ENCODE measurements at regions not wholly inside any gene's neighbourhood (a gene's known extent, or its start where the extent isn't known, plus 50 kb on each side); places are given as distances from the start of the nearest gene placed in this dataset.

DNA sequence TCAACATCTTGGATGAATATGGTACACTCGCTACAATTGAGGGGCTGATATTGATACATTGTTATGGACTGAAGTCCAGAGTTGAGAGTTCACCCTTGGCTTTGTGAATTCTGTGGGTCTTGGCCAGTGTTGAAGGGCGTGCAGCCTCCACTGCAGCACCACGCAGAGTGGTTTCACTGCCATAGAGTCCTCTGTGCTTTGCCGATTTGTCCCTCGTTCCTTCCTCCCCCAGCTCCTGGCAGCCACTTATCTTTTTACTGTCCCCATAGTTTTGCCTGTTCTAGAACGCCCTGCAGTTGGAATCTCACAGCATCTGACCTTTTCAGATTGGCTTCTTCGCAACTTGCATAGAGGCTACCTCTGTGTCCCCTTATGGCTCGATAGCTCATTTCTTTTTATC lies 57.3 kb upstream of the IRS2 start:
- TF ChIP-seq, protein P1, sequence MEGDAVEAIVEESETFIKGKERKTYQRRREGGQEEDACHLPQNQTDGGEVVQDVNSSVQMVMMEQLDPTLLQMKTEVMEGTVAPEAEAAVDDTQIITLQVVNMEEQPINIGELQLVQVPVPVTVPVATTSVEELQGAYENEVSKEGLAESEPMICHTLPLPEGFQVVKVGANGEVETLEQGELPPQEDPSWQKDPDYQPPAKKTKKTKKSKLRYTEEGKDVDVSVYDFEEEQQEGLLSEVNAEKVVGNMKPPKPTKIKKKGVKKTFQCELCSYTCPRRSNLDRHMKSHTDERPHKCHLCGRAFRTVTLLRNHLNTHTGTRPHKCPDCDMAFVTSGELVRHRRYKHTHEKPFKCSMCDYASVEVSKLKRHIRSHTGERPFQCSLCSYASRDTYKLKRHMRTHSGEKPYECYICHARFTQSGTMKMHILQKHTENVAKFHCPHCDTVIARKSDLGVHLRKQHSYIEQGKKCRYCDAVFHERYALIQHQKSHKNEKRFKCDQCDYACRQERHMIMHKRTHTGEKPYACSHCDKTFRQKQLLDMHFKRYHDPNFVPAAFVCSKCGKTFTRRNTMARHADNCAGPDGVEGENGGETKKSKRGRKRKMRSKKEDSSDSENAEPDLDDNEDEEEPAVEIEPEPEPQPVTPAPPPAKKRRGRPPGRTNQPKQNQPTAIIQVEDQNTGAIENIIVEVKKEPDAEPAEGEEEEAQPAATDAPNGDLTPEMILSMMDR (IDR thresholded peaks at IDR 0.05; ENCODE audit: extremely low read depth, missing control alignments), result no peak
- no peak for DNase-seq (ENCODE audit: low spot score)

DNA sequence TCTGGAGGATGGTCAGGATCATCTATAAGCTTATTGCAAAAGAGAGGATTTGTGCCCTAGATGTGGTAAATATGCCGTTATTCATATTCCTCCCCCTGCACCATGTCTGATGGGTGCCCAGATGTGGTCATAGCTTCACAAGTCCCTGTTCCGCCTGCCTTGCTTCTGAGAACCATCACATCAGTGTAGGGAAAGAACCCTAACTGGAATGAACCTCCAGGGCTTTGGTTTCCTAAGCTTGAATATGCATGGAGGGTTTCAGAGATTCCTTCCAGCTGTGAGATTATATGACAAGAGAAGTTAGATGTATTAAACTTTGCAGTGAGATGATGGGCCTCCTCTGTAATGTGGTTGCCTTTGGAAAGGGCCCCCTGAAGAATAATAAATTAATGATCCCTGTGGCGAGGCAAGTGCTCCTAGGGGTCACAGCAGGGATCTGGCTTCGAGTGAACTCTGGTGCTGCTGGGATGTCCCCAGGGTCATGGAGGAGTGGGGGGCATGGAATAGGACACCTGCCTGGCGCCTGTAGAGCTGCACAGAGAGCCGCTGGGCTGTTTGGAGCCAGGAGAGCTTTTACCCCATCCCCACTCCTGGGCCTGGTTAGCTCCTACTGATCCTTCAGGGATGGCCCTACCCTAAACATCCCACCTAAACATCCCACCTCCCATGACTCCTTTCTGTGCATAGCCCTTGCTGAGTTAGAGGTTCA lies 56.0 kb upstream of the IRS2 start:
- no peak for DNase-seq (ENCODE audit: low spot score)
- TF ChIP-seq, protein P1 (IDR thresholded peaks at IDR 0.05; ENCODE audit: extremely low read depth, missing control alignments), result no peak

DNA sequence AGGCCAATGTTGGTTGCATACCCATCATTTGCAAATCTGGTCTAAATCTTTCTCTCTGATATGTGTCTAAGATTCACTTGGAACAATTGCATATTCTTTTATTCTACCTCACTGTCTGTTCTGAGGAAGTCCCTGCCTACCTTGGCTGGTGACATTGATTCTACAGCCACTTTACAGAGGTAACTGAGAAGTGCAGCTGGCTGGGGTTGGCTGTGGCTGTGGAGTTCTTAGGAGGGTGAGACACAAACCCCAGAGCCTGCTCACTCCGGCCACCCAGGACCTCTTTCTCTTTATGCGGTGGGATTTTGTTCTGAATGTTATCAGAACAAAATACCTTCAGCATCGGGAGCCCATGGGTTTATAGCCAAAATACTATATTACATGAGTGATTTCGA lies 54.5 kb upstream of the IRS2 start:
- TF ChIP-seq, protein P1 (IDR thresholded peaks at IDR 0.05; ENCODE audit: extremely low read depth, missing control alignments), result no peak
- DNase-seq (ENCODE audit: low spot score), result no peak

DNA sequence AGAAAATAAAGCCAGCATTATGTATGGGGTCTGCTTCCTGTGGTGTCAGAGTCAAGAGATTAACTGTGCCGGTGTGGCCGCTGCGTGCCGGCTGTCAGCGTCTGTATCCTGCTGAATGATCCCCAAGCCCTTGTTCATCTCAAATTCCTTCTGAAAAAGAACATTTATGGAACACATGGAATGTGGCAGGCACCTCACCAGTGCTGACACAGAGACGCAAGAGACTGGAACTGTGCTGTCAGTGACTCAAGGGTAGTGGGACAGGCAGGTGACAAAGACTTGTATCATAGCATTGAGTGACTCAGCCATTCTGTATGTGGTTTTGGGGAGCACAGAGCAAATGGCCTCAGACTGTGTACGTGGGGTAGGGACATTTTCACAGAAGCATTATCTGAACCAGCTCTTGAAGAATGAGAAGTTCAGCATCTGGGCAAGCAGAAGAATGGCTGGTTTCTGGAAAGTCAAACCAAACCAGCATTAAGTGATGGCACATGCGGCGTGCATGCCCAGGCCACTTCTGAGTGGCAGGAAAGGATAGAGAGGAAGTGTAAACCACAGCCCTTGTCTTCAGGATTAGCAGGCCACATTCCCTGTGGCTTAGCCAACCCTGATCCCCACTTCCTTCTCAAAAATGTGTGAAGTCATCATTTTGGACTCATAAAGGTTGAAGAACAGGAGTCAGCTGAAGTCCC lies 54.0 kb upstream of the IRS2 start:
- TF ChIP-seq, protein P1 (IDR thresholded peaks at IDR 0.05; ENCODE audit: extremely low read depth, missing control alignments), result no peak
- no peak for DNase-seq (ENCODE audit: low spot score)

DNA sequence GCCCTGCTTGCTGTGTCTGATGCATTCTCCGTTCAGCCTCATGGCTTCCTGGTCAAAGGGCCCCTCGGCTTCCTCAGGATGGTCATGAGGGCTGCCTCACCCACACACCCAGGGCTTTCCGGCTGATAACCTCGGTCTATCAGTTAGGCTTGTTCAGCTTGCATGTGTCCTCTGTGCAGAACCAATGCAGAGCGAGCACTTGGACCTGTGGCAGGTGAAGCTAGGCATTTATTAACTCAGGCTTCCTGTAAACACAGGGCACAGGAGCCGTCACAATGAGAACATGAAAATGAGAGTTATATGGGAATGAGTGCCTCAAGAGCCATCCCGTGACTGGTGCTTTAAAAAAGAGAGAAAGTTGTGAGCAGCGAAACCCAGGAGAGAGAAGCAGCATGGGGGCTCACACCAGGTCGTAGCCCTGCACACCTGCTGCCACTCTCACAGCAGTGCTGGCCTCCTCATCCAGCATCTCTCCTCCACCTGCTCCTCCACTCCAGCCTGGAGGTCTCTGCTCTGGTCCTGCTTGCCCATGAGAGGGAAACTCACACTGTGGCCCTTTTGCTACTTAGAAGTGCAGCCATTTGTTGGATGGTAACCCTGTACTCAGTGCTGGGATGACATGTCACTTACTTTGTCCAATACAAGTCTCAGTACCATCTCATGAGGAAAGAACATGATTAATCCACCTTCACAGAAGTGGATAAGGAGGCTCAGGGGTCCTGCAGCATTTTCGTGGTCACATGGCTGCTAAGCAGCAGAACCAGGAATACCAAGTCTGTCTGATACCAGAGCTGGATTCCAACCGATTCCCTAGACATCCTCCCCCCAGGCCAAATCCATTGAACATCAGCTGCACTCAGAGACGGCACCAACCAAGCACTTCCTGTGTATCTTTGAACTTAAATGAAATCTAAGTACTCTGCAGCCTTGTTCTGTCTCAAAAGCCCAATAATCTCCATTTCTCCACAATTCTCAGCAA lies 50.5 kb upstream of the IRS2 start:
- TF ChIP-seq, protein P1 (IDR thresholded peaks at IDR 0.05; ENCODE audit: extremely low read depth, missing control alignments), result no peak

More for the DNA sequence above, 50.5 kb upstream of the IRS2 start:
- DNase-seq (ENCODE audit: low spot score), result no peak
